GM18909 (cell line): ENCODE measurements at regions not wholly inside any gene's neighbourhood (a gene's known extent, or its start where the extent isn't known, plus 50 kb on each side); places are given as distances from the start of the nearest gene placed in this dataset.

Source experiments
- ATAC-seq: cut with Tn5 transposase; IDR thresholded peaks from one replicate; pipeline ENCODE4 v1.9.1; 2021; ENCODE audit warnings: mild to moderate bottlenecking; ENCODE audit not compliant: unreplicated experiment, poor library complexity

DNA sequence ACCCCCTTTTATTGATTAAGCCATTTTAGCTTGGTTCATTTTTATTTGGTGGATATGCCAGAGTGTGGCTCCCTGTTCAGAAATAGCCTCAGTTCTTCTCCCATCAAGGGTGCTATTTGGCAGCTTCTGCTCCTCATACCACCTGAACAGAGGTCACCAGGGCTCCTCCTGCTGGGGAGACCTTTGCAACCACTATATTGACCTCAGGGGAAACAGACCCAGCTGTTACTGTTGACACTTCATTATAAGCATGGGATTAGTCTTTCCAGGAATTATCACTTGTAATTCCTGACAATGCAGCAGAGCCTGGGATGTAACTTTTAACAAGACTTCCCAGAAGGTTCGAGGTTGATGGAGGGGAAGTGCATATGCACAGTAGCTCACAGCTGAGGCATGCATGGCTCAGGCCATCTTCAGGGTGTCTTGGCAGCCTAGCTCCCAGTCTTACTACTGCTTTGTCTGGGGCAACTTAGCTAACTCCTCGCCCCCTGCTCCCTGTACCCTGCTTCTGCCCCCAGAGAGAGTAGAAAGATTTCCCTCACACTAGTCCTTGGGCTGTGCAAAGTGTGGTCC, 239.4 kb upstream of the SPRED2 start:
- no peak for ATAC-seq

DNA sequence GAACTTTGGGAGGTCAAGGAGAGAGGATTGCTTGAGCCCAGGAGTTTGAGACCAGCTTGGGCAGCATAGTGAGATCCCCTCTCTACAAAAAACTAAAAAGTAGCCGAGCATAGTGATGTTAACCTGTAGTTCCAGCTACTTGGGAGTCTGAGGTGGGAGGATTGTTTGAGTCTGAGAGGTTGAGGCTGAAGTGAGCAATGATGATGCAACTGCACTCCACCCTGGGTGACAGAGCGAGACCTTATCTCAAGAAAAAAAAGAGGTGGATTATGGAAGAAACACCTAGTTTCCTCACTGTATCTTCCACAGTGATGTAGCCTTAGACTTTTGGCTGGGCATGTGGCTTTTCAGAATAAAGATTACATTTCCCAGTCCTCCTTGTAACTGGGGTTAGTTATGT, 237.2 kb upstream of the SPRED2 start:
- no peak for ATAC-seq

DNA sequence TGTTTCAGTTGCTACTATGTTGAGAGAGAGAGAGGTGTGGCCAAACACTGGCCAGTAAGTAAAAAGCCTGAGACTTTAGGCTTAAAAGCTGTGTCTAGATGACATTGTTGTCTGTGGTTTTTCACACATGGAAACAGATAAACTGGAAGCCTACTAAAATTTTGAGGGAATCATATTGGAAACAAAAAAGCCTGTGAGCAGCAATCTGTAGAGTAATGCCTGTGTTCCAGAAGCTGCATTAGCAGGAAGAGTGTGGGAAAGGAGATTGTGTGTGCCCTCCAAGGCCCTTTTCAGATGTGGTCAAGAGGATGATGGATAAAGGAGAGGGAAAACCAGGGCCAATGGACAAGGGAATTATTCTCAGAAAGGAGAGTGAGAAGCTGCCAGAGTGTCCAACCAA, 236.3 kb upstream of the SPRED2 start:
- no peak for ATAC-seq

DNA sequence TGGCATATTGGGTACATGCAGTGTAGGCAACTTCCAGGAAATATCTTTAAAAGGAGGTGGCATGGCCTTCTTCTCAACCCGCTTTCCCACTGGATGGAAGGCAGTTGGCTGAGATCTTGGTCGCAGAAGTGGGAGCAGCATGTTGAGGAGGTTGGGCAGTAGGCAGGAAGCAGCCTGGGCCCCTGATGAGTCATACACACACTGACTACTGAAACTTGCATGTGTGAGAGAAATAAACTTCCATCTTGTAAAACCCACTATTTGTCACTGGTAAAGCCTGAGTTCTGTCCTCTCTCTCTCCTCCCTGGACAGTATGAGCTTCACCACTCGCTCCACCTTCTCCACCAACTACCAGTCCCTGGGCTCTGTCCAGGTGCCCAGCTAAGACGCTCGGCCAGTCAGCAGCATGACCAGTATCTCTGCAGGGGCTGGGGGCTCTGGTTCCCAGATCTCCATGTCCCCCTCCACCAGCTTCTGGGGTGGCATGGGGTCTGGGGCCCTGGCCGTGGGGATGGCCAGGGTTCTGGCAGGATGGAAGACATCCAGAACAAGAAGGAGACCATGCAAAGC, 233.8 kb upstream of the SPRED2 start:
- peak; percentile 99 for ATAC-seq

DNA sequence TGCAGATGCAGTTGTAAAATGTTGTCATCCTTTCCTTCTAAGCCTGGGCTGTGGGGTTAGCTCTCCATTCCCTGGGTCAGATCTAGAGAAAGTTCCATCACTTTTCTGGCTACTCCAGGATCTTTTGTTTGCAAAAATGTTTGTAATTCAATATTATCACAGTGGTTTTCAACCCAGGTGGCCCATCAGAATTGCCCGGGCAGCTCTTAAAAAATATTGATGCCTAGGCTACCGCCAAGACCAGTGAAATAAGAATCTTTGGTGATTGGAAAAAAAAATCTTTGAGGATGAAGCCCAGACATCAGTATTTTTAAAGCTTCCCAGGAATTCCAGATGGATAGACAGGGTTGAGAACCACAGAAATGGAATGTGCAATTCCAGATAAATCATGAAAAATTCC, 232.5 kb upstream of the SPRED2 start:
- ATAC-seq: no peak

DNA sequence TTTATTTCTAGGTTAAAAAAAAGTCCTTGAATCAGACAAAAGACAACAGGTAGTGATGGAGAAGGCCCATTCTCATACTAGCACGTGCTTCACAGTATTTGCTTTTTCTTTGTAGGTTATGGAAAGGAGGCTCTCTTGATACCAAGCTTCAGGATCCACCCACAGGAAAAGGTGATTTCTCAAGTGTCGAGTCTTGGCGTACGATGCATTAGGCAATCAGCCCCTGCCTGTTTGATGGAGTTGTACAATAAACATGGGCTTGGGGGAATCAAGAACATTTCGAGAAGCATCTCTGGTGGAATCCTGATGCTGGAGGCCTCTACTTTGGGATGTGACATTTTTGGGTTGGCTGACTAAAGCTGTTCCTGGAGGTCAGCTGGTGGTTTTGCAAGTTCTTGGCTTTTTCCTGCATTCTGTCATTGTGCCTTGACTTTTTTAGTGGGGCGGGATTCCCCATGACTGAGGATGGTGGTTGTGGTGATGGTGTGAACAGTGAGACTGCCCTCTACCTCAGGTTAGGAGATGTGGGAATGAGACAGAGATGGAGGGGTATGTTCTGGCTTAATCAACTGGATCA, 231.5 kb upstream of the SPRED2 start:
- no peak for ATAC-seq

DNA sequence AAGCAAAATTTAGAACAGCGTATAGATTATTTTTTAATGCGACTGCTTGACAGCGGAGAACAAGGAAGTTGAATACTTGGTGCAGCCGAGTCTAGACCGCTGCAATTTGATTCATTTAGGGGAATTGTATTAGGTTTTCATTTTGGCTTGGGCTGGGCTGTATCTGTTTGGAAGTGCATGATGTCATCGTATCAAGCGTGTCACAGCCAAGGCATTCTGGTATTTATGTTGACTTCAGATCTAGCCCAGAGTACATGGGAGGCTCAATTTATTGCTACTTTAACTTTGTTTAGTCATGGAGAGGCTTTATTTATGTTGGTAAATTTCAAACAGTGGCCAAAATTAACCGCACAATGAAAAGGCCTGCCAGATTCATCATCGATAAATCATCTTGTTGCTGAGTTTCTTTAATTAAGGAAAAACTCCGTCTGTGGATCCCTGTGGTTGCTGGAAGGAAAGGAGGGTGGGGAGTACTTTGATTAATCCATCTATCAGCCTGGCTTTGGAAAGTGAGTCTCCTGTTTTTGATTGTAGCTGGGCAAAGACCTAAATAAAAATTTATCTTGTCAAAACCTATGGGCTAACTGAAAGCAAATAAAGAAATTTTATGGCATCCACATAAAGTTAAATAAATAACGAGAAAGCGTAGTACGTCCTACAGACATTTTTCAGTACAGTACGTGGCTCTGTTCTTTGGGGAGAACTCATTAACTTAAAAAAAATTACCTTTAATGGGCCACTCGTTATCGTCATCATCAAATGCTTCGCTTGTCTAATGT, 230.4 kb upstream of the SPRED2 start:
- ATAC-seq: no peak

DNA sequence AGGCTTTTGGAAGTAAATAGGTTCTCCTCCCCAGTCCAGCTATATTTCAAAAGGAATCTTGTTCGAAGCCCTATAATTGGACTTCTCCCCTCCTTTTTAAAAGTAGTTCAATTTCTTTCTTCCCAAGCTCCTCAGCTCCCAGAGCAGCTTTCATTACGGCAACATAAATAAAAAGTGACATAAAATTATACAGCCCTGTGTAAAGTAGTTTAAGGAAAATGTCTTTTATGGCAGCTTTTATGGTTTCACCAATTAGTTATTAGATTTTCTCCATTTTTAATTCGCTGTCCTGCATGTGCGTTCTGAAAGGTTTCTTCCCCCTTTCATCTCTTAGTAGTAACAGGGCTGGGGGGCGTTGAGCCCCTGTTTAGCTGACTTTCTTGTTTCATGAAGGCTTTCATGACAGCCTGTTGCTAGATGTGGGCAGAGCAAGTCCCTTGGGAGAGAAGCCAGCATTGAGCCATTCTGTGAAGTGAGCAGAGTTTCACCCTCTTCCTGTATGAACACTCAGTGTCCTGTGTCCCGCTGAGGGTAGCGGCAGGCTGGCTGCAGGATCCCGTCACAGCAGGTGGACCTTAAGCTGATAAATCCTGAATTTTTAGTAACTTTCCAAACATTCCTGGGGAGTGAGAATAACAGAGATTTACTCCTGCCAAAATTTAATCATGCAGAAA, 229.7 kb upstream of the SPRED2 start:
- ATAC-seq: no peak

DNA sequence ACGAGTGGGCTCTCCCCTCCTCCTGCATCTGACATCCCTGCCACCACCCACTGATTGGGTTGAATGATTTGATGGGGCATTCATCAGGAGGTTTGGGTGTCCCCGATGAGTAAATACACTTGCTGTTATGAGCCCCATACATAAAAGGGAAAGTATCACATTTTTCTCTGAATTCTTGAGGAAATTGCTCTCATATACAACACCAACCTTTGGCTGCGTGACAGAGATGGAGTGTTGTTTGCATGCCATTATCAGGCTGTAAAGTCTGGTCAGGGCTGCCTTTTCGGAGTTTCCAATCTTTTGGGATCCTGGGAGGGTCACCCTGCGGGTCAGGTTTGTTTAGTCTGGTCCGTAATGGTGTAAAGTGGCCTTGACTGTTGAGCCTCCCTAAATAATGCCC, 227.9 kb upstream of the SPRED2 start:
- no peak for ATAC-seq

DNA sequence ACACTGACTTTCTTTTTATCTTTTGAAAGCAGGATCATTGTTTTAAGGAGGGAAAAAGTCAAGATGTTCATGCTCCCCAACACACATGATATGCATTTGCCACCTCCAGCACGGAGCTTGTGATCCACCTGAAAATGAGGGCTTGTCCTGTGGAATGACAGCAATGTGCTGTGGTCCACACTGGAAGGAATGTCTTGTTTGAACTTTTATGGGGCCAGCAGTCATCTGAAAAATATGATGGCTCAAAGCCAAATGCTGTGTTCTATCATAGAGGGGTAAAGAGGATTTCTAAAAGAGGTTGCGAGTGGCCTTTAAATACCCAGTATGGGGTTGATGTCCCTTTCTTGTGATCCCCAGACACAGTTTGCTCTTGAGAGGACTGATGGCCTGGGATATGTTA, 226.5 kb upstream of the SPRED2 start:
- ATAC-seq: no peak

DNA sequence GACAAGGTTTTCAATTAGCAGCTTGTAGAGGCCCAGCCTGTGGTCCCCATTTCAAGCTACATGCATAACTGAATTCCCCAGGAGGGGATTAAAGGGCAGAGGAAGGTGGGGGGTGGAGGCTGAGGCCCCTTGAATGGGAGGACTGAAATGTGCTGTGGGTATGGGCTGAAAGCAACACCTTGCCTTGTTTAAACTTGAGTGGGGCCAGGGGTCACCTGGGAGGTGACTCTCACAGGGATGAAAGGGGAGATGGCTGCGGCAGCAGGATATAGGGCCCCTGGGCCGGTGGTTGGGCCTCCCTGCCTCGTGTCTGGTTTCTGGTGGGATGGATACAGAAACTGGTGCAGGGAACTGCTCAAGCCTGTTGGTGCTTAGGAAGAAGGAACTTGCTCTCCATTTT, 225.9 kb upstream of the SPRED2 start:
- no peak for ATAC-seq

DNA sequence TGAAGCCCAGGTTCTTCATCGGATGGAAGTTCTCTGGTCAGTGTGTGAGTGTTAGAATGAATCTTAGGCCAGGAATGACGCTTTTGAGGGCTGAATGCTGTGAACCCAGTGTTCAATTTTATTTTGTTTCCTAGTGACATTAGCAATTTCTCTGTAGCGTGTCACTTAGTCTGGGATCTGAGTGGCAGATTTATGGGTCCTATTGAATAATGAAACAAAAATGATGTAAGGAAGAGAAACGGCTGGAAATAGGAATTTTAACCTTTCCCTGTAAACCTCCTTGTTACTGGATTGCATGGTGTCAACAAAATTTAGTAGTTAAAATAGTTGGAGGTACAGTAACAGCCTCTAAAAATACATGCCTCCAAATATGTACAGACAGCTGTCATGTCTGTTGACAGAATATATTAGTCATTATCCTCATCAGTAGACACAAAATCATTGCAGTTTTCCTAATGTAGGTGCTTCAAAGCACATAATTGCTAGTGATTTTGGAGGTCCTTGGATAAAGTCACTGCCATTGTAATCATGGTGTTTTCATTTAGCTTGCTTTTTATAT, 223.8 kb upstream of the SPRED2 start:
- ATAC-seq: no peak

DNA sequence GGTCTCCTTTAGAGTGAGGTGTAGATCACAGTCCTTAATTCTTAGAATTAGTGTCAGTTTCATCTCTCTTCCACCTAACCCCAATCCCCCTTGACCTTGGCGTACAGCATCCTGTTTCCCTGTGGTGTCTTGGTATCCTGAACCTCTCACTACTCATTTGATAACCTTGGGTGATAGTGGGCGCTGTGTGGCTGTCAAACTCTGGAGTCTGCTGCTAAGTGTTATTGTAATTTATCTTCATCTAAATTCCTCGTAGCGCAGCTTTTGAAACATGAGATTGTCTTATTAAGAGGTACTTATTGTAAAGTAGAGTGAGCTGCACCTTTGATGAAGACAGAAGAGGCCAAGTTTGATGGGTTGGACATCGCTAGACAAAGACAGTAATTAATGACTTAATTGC, 222.6 kb upstream of the SPRED2 start:
- no peak for ATAC-seq

DNA sequence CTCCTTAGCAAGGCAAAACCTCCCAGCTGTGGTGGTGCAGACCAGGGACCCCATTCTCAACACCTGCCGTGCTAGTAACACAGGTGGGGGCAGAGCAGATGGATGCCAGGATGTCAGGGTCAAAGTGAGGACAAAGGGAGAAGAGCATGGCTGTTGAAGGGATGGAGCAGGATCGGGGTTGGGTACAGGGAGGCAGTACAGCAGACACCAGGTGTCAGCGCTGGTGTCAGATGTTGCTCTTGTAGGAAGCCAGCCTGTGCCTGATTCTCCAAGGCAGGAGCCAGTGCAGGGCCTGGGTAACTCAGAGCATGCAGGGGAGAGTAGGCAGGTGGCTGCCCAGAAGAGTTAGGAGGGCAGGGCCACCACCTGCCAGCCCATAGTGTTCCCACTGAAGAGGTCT, 222.1 kb upstream of the SPRED2 start:
- ATAC-seq: no peak

DNA sequence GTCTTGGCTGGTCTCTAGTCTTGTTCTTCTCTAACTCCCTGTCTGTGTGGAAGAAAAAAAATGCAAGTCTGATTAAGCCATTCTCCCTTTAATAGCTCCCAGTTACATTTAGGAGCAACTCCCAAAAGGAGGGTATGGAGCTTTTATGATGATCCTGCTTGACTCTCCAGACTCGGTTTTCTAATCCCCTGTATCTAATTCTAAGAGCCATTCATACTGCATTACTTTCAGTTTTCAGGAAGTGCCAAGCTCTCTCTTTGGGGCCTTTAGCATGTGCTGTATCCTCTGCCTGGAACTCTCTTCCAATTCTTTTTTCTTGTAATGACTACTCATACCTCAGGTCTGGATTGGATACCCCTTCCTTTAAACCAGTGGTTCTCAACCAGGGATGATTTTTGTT, 219.7 kb upstream of the SPRED2 start:
- ATAC-seq: no peak

DNA sequence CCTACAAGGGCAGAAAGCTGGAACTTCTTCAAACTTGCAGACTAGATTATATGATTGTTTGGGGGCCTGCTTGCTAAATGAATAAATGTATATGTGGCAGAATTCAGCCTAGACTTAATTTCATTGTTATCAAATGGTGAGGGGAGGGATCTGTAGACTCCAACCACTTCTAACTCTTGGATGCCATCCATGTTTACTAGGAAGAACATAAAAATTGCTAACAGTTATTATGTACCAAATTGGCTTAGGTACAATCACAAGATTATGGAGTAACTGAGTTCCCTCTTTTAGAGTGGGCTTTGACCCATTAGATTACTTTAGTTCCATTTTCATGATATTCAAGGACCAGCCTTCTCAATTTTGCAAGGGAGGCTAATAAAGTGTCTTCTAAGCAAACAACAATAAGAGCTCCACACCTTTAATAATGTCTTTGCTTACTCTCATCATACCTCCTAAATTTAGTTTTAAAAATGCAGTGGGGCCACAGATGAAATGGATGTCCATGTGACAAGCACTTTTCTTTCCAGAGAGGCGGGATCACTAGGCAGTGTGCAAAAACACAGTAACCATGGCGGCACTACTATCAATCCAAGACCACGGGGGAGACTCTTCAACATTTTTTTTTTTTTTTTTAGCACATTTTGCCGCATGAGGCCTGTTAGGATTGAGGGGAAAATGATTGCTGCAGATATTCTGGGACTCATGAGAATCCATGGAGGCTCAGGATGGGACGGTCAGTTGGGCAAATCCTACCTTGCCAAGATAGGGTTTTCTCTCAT, 217.6 kb upstream of the SPRED2 start:
- no peak for ATAC-seq

DNA sequence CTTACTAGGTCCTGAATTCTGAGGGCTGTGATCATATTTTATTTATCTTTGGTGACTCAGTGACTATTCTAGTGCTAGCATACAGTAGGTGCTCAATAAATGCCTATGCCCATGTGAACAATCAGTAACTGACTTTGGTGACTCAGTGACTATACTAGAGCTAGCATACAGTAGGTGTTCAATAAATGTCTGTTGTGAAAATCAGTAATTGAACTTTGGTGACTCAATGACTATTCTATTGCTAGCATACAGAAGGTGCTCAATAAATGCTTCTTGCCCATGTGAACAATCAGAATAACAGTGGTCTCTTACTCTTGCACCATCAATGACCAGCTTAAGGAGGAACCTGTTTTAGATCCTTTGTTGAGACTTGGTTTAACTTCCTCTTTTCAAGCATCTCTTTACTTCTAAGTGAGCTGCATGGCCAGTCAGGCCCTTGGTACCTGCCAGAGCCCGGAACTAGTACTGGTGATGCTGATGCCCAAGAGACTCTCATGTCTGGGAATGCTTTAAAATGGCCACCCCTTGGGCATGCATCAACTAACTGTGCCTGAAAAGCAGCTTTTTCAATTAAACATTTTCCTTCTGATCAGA, 214.9 kb upstream of the SPRED2 start:
- no peak for ATAC-seq

DNA sequence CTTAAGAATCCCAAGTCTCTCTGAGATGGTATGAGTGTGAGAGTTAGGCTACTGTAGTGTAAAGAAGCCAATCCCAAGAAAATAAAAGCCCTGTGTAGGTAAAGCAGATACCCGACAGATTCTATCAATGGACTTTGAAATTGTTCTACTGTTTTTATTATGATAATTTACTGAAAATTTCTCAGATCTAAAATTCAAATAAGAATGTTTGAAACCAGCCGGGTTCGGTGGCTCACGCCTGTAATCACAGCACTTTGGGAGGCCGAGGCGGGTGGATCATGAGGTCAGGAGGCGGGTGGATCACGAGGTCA, 208.3 kb upstream of the SPRED2 start:
- ATAC-seq: no peak

DNA sequence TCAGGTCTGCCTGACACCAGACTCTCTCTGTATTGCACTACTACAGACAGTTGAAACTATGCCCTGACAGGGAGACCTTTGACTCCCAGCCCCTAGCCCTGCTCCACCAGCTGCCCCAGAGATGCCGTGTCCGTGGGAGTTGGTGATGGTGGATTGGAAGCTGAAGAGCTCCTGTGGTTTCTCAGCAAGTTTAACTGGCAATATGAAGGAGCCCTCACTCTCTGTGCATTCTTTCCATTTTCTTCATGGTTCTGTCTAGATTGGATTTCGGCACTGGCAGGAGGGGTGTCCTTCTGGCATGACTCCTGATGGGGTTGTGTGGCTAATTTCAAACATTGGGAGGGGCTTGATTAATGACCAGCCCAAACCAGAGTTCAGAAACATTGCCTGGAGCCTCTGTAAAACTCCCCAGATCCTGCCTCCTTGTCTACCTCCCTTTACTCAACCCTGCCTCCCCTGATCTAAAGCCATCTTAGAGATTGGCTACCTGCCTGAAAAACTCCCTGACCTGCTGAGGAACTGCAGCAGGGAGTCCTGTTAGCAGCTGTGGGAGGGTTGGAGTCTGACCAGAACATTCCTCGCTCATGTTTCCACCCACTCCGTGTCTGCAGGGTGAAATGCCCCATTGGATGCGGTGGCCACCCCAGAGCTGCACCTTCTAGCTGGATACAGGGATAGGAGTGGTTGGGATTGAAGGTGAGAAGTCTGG, 206.9 kb upstream of the SPRED2 start:
- ATAC-seq: no peak
